ENCODE measurements at regions not wholly inside any gene's neighbourhood (a gene's known extent, or its start where the extent isn't known, plus 50 kb on each side); places are given as distances from the start of the nearest gene placed in this dataset.

DNA sequence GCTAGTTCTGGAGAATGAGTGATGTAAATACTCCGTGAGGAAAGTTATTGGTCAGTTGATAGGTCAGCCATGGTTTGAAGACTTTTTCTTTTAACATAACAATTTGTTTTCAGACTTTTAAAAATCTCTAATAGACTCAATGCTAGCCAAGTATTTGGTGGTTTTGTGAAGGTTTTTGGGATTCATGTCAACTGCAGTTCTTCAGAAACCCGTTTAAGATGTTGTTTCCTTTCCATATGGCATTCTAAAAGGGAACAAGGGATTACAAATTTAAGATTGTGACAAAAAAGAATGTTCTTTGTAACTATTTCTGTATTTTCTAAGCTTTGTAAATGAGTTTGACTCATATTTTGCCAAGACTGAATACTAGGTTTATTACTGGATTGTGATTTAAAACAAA is 281.7 kb upstream of the COL8A1 start:
- TF ChIP-seq EZH2 (IDR thresholded peaks at IDR 0.05; ENCODE audit: borderline replicate concordance, insufficient read depth, low read length, poor library complexity, severe bottlenecking): no peak
- no peak for TF ChIP-seq SMC3 (conservative IDR thresholded peaks at IDR 0.05; ENCODE audit: poor library complexity)
- TF ChIP-seq TAF1 (IDR thresholded peaks at IDR 0.05; ENCODE audit: low read depth): no peak
- no peak for TF ChIP-seq EP300 (conservative IDR thresholded peaks at IDR 0.05; ENCODE audit: poor library complexity, severe bottlenecking)
- TF ChIP-seq, protein P1, sequence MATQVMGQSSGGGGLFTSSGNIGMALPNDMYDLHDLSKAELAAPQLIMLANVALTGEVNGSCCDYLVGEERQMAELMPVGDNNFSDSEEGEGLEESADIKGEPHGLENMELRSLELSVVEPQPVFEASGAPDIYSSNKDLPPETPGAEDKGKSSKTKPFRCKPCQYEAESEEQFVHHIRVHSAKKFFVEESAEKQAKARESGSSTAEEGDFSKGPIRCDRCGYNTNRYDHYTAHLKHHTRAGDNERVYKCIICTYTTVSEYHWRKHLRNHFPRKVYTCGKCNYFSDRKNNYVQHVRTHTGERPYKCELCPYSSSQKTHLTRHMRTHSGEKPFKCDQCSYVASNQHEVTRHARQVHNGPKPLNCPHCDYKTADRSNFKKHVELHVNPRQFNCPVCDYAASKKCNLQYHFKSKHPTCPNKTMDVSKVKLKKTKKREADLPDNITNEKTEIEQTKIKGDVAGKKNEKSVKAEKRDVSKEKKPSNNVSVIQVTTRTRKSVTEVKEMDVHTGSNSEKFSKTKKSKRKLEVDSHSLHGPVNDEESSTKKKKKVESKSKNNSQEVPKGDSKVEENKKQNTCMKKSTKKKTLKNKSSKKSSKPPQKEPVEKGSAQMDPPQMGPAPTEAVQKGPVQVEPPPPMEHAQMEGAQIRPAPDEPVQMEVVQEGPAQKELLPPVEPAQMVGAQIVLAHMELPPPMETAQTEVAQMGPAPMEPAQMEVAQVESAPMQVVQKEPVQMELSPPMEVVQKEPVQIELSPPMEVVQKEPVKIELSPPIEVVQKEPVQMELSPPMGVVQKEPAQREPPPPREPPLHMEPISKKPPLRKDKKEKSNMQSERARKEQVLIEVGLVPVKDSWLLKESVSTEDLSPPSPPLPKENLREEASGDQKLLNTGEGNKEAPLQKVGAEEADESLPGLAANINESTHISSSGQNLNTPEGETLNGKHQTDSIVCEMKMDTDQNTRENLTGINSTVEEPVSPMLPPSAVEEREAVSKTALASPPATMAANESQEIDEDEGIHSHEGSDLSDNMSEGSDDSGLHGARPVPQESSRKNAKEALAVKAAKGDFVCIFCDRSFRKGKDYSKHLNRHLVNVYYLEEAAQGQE (IDR thresholded peaks at IDR 0.05; ENCODE audit: borderline replicate concordance): no peak
- TF ChIP-seq MXI1 (conservative IDR thresholded peaks at IDR 0.05; ENCODE audit: poor library complexity, severe bottlenecking): no peak
- TF ChIP-seq, protein P2, sequence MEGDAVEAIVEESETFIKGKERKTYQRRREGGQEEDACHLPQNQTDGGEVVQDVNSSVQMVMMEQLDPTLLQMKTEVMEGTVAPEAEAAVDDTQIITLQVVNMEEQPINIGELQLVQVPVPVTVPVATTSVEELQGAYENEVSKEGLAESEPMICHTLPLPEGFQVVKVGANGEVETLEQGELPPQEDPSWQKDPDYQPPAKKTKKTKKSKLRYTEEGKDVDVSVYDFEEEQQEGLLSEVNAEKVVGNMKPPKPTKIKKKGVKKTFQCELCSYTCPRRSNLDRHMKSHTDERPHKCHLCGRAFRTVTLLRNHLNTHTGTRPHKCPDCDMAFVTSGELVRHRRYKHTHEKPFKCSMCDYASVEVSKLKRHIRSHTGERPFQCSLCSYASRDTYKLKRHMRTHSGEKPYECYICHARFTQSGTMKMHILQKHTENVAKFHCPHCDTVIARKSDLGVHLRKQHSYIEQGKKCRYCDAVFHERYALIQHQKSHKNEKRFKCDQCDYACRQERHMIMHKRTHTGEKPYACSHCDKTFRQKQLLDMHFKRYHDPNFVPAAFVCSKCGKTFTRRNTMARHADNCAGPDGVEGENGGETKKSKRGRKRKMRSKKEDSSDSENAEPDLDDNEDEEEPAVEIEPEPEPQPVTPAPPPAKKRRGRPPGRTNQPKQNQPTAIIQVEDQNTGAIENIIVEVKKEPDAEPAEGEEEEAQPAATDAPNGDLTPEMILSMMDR (IDR thresholded peaks at IDR 0.05; ENCODE audit: poor library complexity, severe bottlenecking): no peak
- no peak for TF ChIP-seq POLR2AphosphoS5 (IDR thresholded peaks at IDR 0.05)
- TF ChIP-seq RAD21 (conservative IDR thresholded peaks at IDR 0.05): no peak
- no peaks in the 10 kb centered on the region for H3F3A ChIP-seq (ENCODE audit: insufficient read depth, low read length, poor library complexity, severe bottlenecking)
- no peaks in the 10 kb centered on the region for H3K9me2 ChIP-seq (ENCODE audit: insufficient read depth, low read length)
- H3K79me2 ChIP-seq (replicated peaks; ENCODE audit: insufficient read depth, low read length): no peaks in the 10 kb centered on the region
- no peak overlapping the region for H3K27ac ChIP-seq (ENCODE audit: low read length)
- no peaks in the 10 kb centered on the region for H4K20me1 ChIP-seq (ENCODE audit: insufficient read depth)
- H2AFZ ChIP-seq (ENCODE audit: low read depth, low read length): no peak overlapping the region
- H3K9me3 ChIP-seq (ENCODE audit: low read length): no peaks in the 10 kb centered on the region
- H3K27me3 ChIP-seq (ENCODE audit: insufficient read depth, low read depth, low read length): no peaks in the 10 kb centered on the region
- no peak overlapping the region for H3K4me2 ChIP-seq (ENCODE audit: low read length)
- H3K36me3 ChIP-seq (ENCODE audit: insufficient read depth, low read length): no peaks in the 10 kb centered on the region
- no peak overlapping the region for H3K4me3 ChIP-seq (ENCODE audit: low read length)
- H3K9ac ChIP-seq (ENCODE audit: low read length): no peak overlapping the region

DNA sequence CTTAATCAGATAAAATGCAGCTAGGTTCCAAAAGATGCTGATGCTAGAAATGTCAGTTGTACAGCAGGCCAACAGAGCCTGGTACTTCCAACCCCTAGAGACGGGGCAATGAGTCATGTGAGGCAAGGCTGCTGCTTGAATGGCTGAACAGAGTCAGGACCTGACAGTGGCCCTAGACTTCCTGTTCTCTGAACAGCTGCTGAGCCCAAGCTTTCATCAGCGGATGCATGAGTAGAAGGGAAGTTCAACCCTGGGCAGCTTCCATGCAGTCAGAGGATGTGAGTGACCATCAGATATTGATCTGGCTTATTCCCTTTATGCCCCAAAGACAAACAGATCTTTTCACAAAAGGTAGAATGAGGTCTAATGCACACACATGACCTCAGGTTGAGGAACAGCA is 282.9 kb upstream of the COL8A1 start:
- no peaks in the 10 kb centered on the region for H4K20me1 ChIP-seq (ENCODE audit: insufficient read depth)
- TF ChIP-seq EZH2 (IDR thresholded peaks at IDR 0.05; ENCODE audit: borderline replicate concordance, insufficient read depth, low read length, poor library complexity, severe bottlenecking) (no peak), TAF1 (IDR thresholded peaks at IDR 0.05; ENCODE audit: low read depth) (no peak), POLR2AphosphoS5 (IDR thresholded peaks at IDR 0.05) (no peak), MXI1 (conservative IDR thresholded peaks at IDR 0.05; ENCODE audit: poor library complexity, severe bottlenecking) (no peak), EP300 (conservative IDR thresholded peaks at IDR 0.05; ENCODE audit: poor library complexity, severe bottlenecking) (no peak), SMC3 (conservative IDR thresholded peaks at IDR 0.05; ENCODE audit: poor library complexity) (no peak), RAD21 (conservative IDR thresholded peaks at IDR 0.05) (no peak)
- TF ChIP-seq, protein P1 (IDR thresholded peaks at IDR 0.05; ENCODE audit: borderline replicate concordance): no peak
- TF ChIP-seq, protein P2 (IDR thresholded peaks at IDR 0.05; ENCODE audit: poor library complexity, severe bottlenecking): no peak
- no peaks in the 10 kb centered on the region for H3K36me3 ChIP-seq (ENCODE audit: insufficient read depth, low read length)
- H3K79me2 ChIP-seq (replicated peaks; ENCODE audit: insufficient read depth, low read length): no peaks in the 10 kb centered on the region
- no peaks in the 10 kb centered on the region for H3K9me2 ChIP-seq (ENCODE audit: insufficient read depth, low read length)
- no peak overlapping the region for H3K9ac ChIP-seq (ENCODE audit: low read length)
- H3K27me3 ChIP-seq (ENCODE audit: insufficient read depth, low read depth, low read length): no peaks in the 10 kb centered on the region
- H3K4me2 ChIP-seq (ENCODE audit: low read length): no peak overlapping the region
- H2AFZ ChIP-seq (ENCODE audit: low read depth, low read length): no peak overlapping the region
- no peaks in the 10 kb centered on the region for H3F3A ChIP-seq (ENCODE audit: insufficient read depth, low read length, poor library complexity, severe bottlenecking)
- no peaks in the 10 kb centered on the region for H3K9me3 ChIP-seq (ENCODE audit: low read length)
- H3K27ac ChIP-seq (ENCODE audit: low read length): no peak overlapping the region
- no peak overlapping the region for H3K4me3 ChIP-seq (ENCODE audit: low read length)

Measured in neural cell (in vitro differentiated cells).